K562 (cell line): ENCODE measurements at regions not wholly inside any gene's neighbourhood (a gene's known extent, or its start where the extent isn't known, plus 50 kb on each side); places are given as distances from the start of the nearest gene placed in this dataset.

Source experiments
- ATF4 ChIP-seq: fragments of 450-650 bp; formaldehyde crosslinking; IDR thresholded peaks from 2 replicates; pipeline ENCODE4 v1.4.0; 2022; ENCODE audit warnings: mild to moderate bottlenecking, moderate library complexity
- EZH2 ChIP-seq: IDR thresholded peaks from 2 replicates; pipeline ENCODE4 v1.6.1; 2012; ENCODE audit warnings: low read depth, mild to moderate bottlenecking, inconsistent platforms, low read length, borderline replicate concordance
- KLF13 ChIP-seq: fragments of 450-650 bp; IDR thresholded peaks from 2 replicates; pipeline ENCODE4 v1.6.1; 2016; ENCODE audit warnings: missing genetic modification characterization, low read depth, mild to moderate bottlenecking, missing compliant biosample characterization, moderate library complexity, borderline replicate concordance
- TAF1 ChIP-seq: IDR thresholded peaks from 2 replicates; pipeline ENCODE4 v1.6.1; 2011; ENCODE audit warnings: mild to moderate bottlenecking, low read length, moderate library complexity; ENCODE audit not compliant: insufficient read depth, control insufficient read depth, severe bottlenecking; ENCODE audit errors: extremely low read depth

DNA sequence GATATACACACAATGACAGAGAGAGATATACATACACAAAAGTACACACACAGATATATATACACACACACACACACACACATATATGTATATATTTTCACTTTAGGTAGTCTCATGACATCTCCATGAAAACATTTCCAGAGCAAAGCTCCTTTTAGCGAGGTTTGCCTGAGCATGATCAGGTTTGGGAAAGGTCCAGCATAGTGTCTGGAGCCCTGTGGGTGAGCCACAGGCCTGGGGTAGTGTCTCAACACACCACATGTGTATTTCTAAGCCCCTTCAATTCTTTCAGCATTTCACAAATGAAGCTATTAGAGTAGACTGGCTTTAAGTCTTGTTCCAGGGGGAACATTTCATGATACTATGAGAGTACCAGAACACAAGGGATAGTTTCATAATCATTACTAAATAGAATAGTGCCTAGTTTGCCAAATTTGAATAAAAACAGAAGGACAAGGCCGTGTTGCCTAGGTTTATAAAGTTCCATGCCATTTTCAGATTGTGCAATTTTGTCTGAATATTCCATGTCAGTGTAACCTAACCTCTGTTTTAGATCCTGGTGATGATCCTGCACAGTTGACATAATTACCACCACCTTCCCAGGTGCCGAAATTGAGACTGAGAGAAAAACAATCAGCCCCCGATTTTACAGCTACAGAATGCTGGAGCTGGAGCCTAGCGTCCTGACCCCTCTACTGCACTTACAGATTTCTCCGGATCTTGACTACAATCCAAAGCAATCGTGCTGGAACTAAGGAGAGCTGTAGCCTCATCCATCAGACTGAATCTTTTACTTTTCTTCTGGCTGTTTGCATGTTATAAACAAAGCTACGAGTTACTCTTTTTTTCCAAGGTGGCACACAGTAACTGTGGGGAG, 332.7 kb downstream of the CYRIA start:
- TF ChIP-seq EZH2 (no peak), KLF13 (tag) (no peak), TAF1 (no peak), ATF4 (CRISPR knock-in tag) (no peak)
